GM10266 (cell line): ENCODE measurements at regions not wholly inside any gene's neighbourhood (a gene's known extent, or its start where the extent isn't known, plus 50 kb on each side); places are given as distances from the start of the nearest gene placed in this dataset.

Experiments
- DNase-seq: peaks from one replicate; pipeline ENCODE4 v3.0.0; 2012; ENCODE audit errors: extremely low spot score
- CTCF ChIP-seq: IDR thresholded peaks from 2 replicates; pipeline ENCODE4 v1.5.1; 2012; ENCODE audit warnings: mild to moderate bottlenecking, low read depth; ENCODE audit not compliant: control insufficient read depth, insufficient read depth; ENCODE audit errors: missing control alignments

GRCh38 chr20:52572687-52573086, 381.1 kb upstream of the ZFP64 start:
- TF ChIP-seq CTCF, result no peak
- no peak for DNase-seq

- TF ChIP-seq CTCF, result no peak
- no peak for DNase-seq
Observed at GRCh38 chr20:52569201-52569600, 377.6 kb upstream of the ZFP64 start.

GRCh38 chr20:52565614-52566013, 374.0 kb upstream of the ZFP64 start:
- no peak for DNase-seq
- TF ChIP-seq CTCF, result no peak

- no peak for DNase-seq
- TF ChIP-seq CTCF, result no peak
Observed at GRCh38 chr20:52564594-52564993, 373.0 kb upstream of the ZFP64 start.

GRCh38 chr20:52552181-52552872, 360.7 kb upstream of the ZFP64 start:
- no peak for DNase-seq

GRCh38 chr20:52542131-52542530, 350.6 kb upstream of the ZFP64 start:
- DNase-seq, result no peak
- TF ChIP-seq CTCF, result no peak

More at GRCh38 chr20:52552181-52552872, 360.7 kb upstream of the ZFP64 start:
- TF ChIP-seq CTCF, result no peak

GRCh38 chr20:52540509-52540908, 348.9 kb upstream of the ZFP64 start:
- DNase-seq, result no peak
- no peak for TF ChIP-seq CTCF
